Pulmonary artery endothelial cell (primary cell): ENCODE measurements at regions not wholly inside any gene's neighbourhood (a gene's known extent, or its start where the extent isn't known, plus 50 kb on each side); places are given as distances from the start of the nearest gene placed in this dataset.

ENCODE experiments used
- DNase-seq: peaks from one replicate; pipeline ENCODE4 v3.0.0-alpha.2; 2011; ENCODE audit warnings: low read depth, low spot score

DNA sequence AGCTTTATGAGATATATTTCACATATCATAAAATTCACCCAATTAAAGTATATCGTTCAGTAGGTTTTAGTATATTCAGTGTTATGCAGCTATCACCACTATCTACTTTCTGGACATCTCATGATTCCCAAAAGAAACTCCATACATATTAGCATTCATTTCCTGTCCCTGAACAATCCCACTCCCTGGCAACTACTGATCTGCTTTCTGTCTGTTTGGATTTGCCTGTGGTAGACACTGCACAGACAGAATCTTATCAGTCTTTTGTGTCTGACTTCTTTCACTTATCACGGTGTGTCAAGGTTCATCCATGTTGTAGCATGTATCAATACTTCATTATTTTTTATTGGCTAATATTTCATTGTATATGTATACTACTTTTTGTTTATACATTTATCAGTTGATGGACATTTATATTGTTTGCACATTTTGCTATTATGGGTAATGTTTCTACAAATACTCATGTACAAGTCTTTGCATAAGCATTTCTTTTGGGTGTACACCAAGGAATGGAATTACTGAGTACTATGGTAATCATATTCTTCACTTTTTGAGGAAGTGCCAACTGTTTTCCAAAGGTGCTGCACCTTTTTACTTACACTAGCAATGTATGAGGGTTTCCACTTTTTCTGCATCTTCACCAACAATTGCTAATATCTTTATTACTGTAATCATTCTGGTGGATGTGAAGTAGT lies 373.9 kb downstream of the AASDHPPT start:
- no peak for DNase-seq

DNA sequence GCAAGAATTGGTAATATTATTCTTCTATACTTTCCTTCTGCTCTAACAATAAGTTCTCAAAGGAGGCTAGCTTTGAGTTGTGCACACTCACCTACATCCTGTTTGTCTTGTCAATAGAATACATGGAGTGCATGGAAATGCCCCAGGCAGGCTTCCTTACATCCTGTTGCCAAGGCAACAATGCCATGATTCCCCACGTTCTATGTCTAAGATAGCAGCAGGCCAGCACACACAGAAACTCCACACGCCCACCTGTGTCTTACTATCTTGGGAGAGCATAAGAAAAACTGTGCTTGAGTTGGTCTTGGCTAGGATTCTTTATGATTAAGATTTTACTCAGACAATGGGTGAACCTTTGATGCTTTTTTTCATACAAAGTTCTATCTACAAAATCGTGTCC lies 379.2 kb downstream of the AASDHPPT start:
- DNase-seq = no peak

DNA sequence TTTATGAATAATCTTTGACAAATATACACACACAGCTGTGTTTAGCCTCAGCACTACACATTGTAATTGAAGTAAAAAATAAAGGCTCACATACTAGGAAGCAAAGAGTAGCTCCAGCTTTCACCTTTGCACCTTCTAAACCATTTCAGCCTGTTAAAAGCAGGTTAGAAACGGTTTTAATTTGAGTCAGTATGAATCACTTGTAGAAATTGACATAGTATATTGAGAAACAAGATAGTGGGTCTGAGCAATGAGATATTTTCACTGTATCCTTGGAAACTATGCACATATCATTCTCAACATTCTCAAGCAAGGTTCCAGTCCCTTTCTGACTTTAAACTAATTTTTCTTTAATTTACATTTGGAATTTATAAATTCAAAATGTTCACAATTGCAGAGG lies 380.3 kb downstream of the AASDHPPT start:
- DNase-seq = no peak

DNA sequence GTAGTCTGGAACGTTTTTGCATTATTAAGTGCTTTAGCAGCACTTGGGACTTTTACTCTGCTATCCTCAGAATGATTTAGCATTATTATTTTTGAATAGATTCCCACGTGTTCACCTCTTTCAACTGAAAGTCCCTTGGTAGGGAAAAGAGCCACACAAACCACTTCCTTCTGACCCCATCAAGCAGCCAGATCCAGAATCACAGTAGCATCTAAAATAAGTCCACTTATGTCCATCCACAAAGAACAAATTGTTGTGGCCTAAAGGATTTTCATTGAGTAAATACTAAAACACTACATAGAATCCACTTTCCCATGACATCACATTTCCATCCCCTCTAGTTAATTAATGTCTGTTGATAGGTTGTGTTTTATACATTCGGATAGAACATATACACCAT lies 381.7 kb downstream of the AASDHPPT start:
- no peak for DNase-seq

DNA sequence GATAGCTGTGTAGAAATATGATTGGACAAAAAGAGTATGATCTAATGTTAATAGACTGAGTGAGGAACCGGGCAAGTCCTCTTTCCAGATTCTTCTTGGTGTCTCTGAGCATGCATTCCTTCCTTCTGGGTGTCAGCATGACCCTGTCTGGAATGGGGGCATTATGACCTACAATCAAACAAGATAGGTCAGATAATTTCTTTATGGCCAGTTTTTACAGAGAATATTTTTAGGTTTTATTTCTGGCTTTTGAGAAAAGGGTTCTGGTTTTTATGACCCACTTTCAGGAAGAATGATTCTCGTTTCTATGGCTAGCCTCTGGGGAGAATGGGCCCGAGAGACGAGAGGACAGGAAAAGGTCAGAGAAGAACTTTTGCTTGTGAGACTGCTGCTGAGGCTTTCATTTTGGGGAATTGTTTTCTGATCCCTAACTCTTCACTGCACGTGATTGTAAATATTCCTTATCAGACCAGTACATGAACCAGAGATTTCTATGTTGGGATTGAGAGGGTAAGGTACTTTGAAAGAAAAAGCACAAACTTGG lies 383.8 kb downstream of the AASDHPPT start:
- no peak for DNase-seq

DNA sequence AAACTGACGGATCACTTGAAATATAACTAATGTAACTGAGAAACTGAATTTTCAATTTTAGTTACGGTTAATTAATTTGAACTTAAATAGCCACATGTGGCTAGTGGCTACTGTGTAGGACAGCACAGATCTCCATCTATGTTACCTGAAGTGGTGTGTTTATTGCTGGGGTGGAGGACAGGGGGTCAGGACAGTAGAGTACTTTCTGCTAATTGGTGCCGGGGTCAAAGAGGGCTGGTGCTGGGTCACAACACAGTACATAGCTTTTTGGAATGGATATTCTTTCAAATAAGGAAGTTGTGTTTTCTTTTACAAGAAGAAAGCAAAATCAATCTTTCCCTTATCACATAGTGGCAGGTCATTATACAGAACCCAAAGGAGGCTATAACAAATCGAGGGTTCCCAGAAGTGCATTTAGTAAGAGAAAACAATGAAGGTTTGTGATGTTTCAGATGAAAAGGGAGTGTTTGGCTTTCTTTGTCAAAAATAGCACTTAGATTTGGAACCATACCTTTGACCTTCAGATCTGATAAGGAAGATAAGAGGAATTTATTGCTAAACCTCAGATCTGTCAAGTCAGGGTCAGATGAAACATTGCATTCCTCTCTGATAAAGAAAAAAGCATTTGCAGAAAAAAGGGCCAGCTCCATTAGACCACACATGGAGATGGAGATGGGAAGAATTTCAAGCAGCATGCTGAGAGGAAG lies 384.5 kb downstream of the AASDHPPT start:
- DNase-seq = no peak

DNA sequence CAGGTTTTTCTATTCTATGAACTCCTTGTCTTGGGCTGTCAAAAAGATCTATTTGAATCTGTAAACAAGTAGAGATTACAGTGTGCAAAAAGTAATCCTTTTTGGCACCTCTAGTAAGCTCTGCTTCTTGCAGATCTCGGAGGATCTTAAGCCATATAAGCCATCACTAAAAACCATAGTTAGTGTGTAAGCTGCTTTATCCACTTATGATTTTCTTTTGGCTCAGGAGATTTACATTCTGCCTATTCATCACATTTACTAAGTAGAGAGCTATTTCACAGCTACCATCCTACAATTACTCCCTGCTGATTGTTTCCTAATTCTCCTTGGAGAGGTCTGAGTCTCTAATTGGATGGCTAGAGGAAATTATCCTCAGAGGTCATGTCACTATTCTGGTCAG lies 385.7 kb downstream of the AASDHPPT start:
- no peak for DNase-seq

DNA sequence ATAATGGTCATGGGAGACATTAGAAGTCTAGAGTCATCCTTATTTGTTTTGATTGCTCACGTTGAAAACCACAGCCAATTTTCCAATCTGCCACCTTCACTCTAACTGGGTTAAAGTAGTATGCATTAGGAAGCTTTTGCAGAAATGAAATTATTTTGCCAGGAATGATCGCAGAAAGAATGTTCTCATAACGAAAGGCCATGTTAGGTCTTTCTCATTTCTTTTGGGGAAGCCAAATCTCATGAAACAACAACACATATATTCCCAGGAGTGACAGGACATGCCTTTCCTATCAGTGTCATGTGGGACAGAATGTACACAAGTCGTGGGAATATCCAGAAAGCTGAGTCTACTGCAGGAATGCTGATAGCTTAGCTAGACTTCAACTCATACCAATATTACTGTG lies 386.3 kb downstream of the AASDHPPT start:
- no peak for DNase-seq

DNA sequence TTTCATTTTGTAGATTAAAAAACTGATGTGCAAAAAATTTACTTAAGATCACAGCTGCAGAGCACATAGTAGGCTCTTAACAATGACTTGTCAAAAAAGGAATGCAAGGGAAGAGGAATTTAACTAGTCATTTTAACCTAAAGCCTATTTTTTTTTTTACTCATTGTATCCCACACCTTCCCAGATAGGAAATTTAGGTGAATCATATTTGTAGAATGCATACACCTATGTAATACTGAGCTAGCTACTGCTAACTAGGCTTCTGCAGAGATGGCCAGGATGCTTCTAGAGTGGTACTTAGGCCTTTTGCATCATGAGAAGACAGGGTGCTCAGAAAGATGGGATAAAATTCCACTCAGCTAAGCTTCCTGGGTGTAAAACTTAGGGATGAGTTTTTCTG lies 387.3 kb downstream of the AASDHPPT start:
- DNase-seq = no peak

DNA sequence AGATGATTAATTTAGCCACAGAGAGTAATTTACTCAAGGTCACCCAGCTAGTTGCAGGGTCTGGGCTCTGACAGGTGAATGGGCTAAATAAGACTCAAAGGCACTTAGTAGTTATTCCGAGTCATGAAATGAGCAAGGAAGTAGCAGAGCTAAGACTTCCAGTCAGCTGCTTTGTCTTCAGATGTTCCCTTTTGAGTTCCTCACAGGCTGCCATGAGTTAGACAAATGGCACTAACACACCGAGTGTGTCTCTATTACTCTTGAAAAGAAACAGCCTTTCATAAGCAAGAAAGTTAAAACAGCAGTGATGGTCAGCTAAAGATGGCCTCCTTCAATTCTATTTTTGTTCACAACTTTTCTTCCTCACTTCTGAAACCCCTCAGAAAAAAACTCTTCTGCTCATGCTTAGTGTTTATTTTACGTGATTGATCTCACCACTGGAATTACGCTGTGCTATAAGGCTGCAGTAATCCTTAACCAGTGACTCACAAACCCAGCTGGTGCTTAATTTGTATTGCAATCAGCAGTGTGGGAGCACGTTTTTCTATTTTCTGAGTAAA lies 389.1 kb downstream of the AASDHPPT start:
- DNase-seq = no peak

DNA sequence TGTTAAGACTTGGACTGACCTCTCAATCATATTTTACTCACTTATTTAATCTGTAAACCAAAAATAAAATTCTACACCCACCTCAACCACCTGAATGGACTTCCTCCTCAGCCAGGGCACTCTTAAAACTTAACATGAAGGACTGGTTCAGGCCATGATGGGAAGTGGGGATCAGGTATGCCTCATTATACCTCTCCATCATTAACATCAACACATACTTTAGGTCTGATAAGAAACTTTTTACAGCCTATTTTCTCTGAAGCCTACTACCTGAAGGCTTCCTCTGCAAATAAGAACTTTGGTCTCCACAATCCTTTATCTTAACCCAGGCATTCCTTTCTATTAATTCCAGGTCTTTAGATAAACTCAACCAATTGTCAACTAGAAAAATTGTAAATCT lies 390.0 kb downstream of the AASDHPPT start:
- DNase-seq = no peak

DNA sequence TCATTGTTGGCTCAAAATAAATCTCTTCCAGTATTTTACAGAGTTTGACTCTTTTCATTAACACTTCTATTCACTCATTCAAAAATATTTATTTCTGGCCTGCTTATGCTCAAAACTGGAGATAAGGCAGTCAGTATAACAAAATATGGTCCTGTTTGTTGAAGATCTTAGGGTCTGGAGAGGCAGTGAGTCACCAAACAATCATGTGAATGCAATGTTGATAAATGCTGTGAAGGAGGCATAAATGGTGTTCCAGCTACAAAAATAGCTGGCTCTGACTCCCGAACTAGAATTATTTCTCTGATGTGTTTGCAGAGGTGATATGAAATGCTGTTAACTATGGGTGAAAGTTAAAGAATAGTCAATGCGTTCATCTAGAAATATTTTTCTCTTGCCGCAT lies 390.6 kb downstream of the AASDHPPT start:
- DNase-seq = no peak

DNA sequence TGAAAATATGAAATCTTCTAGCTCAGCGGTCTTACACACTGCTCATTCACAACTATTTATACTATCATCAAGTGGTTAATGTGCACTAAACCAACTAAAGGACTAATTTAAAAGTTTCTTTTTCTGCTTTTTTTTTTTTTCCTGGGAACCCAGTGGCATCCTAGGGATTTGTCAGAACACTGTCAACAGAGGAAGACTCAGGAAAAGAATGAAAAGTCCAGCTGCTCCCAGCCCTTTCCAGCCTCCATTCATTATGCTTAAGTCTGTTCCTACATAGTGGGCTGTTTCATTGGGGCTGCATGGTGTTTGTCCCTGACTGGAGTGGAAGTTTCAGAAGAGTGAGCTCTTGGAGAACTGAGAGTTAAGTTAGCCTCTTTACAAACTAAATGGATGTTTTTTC lies 391.1 kb downstream of the AASDHPPT start:
- DNase-seq = no peak

DNA sequence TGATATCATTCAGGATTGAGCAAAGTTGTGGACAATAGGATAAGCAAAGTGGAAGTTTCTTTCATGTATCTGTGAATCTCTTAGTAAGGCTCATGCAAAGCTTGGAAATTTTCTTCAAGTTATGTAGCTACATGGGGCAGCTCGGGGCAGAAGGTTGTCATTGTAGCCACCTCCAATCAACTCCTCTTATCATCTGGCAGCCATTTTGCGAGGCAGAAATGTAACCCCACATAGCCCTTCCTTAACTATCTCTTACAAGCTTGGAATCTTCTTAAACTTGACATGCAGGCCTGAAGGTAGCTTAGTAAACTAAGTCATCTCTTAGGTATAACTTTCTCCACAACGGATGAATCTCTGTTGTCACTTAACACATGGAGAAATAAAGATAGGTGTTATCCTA lies 392.8 kb downstream of the AASDHPPT start:
- DNase-seq = no peak

DNA sequence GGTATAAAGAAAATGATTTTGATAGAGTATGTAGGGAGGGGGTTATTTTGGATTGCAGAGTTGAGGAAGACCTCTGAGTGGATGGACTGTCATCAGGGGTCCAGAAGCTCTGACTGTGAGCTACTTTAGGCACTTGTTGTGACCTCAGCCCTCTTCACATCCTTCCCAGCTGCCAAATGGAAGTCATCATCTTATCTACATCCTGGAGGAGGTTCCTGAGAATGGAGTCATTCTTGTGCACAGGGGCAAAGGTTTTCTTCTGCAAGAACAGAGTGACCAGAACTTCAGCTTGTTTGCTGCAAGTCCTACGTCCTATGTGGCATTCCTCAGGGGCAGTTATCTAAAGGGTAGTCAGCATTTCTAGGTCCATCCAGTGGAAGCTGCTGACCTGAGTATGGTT lies 393.8 kb downstream of the AASDHPPT start:
- peak; percentile 40 for DNase-seq

DNA sequence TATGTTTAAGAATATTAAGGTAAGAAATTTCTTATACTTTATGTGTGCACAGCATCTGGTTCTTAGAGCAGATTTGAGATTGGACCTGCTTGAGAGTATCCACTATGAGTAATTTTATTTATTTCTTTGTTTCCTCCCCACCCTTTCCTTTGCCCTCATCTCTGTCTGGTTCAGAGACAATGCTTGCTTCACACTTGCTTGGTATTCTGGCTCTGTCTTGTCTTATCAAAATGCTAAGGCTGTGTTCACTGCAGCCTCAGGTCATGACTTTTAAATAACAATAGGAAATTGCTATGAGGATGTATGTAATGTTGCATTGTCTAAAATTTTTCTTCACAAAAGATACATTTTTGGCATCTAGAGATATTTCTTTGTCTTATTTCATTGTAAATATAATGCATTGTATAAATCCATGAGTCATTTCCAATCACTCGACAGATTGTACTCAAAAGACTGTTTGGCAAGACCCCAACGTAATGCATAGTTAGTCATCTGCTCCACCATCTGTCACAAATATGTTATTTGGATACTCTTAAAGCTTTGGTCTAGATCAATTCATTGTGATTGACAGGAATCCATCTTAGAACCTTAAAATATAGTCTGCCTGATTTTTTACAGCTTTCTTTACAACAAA lies 395.7 kb downstream of the AASDHPPT start:
- peak; percentile 20 for DNase-seq

DNA sequence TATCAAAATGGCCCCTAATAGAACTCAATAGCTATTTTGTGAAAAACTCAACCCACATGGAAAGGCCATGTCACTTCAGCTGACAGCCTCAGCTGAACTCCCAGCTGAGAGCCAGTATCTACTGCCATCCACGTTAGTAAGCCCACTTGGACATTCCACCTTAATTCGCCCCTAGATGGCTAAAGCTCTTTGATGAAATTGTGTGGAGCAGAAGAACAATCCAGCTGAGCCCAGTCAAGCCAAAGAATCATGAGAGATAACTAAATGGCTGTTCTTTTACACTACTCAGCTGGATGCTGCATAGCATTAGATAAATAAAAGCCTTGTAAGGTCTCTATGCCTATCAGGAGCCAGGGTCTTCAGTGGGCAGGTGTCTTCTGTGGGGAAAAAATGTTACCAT lies 396.8 kb downstream of the AASDHPPT start:
- no peak for DNase-seq

DNA sequence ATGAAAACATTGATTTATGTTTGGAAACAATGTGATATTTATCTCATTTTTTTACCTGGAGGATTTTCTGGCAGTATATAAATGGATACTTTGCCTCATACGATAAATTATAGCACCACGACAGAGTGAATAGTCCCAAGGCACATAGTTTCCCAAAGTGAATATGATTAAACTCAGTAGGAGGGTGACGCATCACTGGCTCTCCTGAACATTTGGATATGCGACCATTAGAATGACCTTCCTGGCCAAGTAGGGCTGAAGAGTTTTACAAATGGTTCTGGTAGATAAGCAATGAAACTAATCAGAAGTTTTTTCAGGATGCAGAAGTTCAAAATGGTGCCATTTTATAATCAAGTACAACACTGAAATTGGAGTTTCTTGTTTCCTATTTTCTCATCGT lies 397.7 kb downstream of the AASDHPPT start:
- no peak for DNase-seq

DNA sequence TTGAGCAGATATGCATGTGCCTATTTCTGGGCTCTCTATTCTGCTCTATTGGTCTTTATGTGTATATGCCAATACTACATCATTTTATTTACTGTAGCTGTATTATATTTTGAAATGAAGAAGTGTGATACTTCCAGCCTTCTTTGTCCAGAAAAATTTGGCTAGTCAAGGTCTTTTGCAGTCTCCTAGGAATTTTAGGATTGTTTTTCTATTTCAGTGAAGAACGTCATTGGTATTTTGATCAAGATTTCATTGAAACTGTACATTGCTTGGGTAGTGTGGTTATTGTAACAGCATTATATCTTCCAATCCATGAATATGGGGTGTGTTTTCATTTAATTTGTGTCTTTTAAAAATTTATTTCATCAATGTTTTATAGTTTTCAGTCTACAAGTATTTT lies 400.3 kb downstream of the AASDHPPT start:
- no peak for DNase-seq

DNA sequence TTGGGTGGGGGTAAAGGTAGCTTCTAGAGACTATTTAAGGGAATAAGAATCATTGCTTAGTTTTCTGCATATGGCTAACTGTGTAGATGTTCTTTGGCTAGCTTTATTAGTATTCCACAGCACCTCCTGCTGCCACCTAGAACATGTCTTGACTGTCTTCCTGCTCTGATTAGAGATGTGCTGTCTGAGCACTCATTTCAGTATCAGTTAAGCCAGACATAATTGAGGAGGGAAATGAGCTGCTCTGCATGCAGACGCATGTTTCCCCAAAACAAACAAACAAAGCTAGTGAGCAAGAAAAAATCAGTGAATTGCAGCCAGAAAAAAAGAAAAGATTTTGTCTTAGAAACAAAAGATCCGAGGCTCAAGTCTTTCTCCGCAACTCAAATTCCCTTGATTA lies 402.2 kb downstream of the AASDHPPT start:
- DNase-seq = no peak

DNA sequence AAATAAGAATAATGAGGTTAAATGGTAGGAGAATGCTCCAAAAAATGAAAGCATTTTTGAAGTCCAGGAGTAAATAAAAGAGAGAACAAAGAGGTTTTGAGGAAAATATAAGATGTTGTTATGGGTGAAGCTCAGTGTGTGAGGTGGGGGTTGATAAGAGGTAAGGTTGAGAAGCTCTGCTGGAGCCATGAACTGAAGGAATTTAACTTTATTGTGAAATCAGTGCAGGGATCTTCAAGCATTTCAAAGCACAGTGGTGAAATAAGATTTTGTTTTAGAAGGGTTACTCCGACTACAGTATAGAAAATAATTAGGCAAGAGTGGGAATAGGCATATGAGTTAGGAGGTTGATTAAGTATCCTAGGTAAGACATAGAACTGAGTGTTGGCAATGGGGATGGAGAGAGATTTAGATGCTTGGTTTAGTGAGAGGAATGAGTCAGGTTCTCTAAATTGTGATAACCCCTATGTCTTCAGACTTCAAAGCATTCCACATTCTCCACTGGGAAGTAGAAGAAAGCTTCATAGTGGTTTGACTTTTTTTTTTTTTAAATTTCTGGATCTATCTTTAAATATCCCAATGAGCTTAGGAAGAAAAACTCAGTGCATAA lies 403.2 kb downstream of the AASDHPPT start:
- no peak for DNase-seq
